ENCODE measurements at regions not wholly inside any gene's neighbourhood (a gene's known extent, or its start where the extent isn't known, plus 50 kb on each side); places are given as distances from the start of the nearest gene placed in this dataset.

DNA sequence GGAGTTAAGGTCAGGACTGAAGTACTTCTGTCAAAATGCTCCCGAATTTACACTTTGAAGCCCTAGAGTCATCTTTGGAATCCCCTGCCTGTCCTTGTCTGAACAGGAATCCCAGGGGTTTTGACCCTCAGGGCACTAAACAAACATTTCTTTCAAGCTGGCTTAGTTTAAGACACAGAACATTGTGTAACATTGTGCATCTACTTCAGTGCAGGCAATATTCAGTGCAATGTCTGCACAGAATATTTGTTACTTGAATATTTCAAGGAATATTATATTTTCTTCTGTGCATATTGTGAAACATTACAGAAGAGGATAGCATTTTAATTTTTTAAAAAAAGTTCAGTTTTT lies 763.4 kb downstream of the PCDH18 start:
- no peaks in the 10 kb centered on the region for H3K9me2 ChIP-seq (ENCODE audit: insufficient read depth)
- no peaks in the 10 kb centered on the region for H4K20me1 ChIP-seq (ENCODE audit: insufficient read depth)
- TF ChIP-seq, protein P1, sequence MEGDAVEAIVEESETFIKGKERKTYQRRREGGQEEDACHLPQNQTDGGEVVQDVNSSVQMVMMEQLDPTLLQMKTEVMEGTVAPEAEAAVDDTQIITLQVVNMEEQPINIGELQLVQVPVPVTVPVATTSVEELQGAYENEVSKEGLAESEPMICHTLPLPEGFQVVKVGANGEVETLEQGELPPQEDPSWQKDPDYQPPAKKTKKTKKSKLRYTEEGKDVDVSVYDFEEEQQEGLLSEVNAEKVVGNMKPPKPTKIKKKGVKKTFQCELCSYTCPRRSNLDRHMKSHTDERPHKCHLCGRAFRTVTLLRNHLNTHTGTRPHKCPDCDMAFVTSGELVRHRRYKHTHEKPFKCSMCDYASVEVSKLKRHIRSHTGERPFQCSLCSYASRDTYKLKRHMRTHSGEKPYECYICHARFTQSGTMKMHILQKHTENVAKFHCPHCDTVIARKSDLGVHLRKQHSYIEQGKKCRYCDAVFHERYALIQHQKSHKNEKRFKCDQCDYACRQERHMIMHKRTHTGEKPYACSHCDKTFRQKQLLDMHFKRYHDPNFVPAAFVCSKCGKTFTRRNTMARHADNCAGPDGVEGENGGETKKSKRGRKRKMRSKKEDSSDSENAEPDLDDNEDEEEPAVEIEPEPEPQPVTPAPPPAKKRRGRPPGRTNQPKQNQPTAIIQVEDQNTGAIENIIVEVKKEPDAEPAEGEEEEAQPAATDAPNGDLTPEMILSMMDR (conservative IDR thresholded peaks at IDR 0.05): no peak
- no peak for TF ChIP-seq EZH2 (IDR thresholded peaks at IDR 0.05; ENCODE audit: low read depth)
- no peaks in the 10 kb centered on the region for H3K9me3 ChIP-seq (ENCODE audit: insufficient read depth, low read depth)
- H3K36me3 ChIP-seq (ENCODE audit: low read depth): no peaks in the 10 kb centered on the region
- H3K27me3 ChIP-seq (ENCODE audit: insufficient read depth, low read depth): no peaks in the 10 kb centered on the region
- no peak overlapping the region for H2AFZ ChIP-seq
- ChIA-PET CTCF (no interaction called here), POLR2A (ENCODE audit: unreplicated experiment) (no interaction called here)
- H3K4me3 ChIP-seq: no peak overlapping the region
- H3K79me2 ChIP-seq (ENCODE audit: low read depth): no peaks in the 10 kb centered on the region
- no peaks in the 10 kb centered on the region for H3F3A ChIP-seq (ENCODE audit: insufficient read depth, low read depth)
- DNase-seq: no peak
- H3K4me1 ChIP-seq (replicated peaks; ENCODE audit: insufficient read depth): no peaks in the 10 kb centered on the region
- BruUV-seq (replicated peaks): no TSS peak
- no peak overlapping the region for H3K4me2 ChIP-seq
- intact Hi-C loops (cut with micrococcal nuclease; ENCODE audit: unreplicated experiment): no loop called here
- no peak overlapping the region for H3K27ac ChIP-seq

DNA sequence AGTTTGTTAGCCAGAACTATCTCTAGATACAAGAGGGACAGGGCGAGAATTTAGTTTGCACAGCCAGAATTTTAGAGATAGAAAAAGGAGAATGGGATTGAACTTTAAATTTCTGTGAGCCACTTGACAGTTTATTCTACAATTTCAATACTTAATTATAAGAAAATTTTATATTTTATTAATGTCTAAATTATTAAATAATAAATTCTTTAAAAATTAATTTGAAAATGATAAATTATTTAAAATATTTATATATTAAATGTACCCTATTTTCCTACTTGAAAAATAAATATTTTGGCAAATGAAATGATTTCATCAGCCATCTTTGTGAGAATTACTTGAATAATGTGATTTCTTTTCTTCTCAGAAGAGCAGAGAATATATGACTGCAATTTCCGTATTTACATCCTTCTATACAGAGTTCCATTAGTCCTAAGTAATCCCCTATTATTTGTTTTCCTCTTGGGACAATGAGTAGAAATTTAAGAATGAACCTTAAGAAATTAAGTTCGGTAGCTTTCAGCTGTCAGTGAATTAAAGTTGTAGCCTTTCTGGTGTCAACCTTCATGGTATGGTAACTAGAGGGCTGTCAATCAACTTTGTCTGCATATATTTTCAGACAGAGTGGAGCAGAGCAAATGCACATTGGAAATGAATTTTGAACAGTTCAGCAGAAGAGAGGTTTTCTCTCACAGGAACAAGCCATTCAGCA lies 763.9 kb downstream of the PCDH18 start:
- H3F3A ChIP-seq (ENCODE audit: insufficient read depth, low read depth): no peaks in the 10 kb centered on the region
- POLR2A ChIA-PET (ENCODE audit: unreplicated experiment): no interaction called here
- no peaks in the 10 kb centered on the region for H4K20me1 ChIP-seq (ENCODE audit: insufficient read depth)
- intact Hi-C loops (cut with micrococcal nuclease; ENCODE audit: unreplicated experiment): no loop called here
- no peaks in the 10 kb centered on the region for H3K79me2 ChIP-seq (ENCODE audit: low read depth)
- no peaks in the 10 kb centered on the region for H3K9me2 ChIP-seq (ENCODE audit: insufficient read depth)
- H3K4me1 ChIP-seq (replicated peaks; ENCODE audit: insufficient read depth): no peaks in the 10 kb centered on the region
- H3K4me3 ChIP-seq: no peak overlapping the region
- no peak overlapping the region for H2AFZ ChIP-seq
- DNase-seq: no peak
- H3K27ac ChIP-seq: no peak overlapping the region
- CTCF ChIA-PET: no interaction called here
- TF ChIP-seq, protein P1 (conservative IDR thresholded peaks at IDR 0.05): no peak
- TF ChIP-seq EZH2 (IDR thresholded peaks at IDR 0.05; ENCODE audit: low read depth): no peak
- no peaks in the 10 kb centered on the region for H3K36me3 ChIP-seq (ENCODE audit: low read depth)
- no peaks in the 10 kb centered on the region for H3K9me3 ChIP-seq (ENCODE audit: insufficient read depth, low read depth)
- no peaks in the 10 kb centered on the region for H3K27me3 ChIP-seq (ENCODE audit: insufficient read depth, low read depth)
- H3K4me2 ChIP-seq: no peak overlapping the region
- BruUV-seq (replicated peaks): no TSS peak

DNA sequence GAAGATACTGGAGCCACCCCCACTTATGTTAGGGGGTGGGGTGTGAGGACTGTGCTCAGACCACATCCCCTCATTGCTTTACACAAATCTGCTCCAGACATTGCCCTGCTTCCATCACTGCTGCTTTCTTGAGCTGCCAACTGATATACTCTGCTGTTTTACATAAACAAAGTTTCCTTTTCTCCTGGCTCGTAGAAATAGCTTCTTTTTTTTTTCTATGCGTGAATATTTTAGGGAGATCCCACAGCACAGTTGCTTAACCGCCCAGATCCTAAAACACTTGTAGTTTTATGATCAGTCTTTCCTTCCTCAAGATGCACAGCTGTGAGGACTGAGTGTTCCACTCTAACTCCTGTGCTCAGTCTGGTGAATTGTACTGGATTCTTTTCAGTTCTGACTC lies 768.4 kb downstream of the PCDH18 start:
- TF ChIP-seq, protein P1 (conservative IDR thresholded peaks at IDR 0.05): no peak
- TF ChIP-seq EZH2 (IDR thresholded peaks at IDR 0.05; ENCODE audit: low read depth): no peak
- no peak for DNase-seq
- no TSS peak for BruUV-seq (replicated peaks)

More for the DNA sequence above, 768.4 kb downstream of the PCDH18 start:
- CTCF ChIA-PET: no interaction called here
- no peaks in the 10 kb centered on the region for H3F3A ChIP-seq (ENCODE audit: insufficient read depth, low read depth)
- no peaks in the 10 kb centered on the region for H3K36me3 ChIP-seq (ENCODE audit: low read depth)
- no peaks in the 10 kb centered on the region for H3K27me3 ChIP-seq (ENCODE audit: insufficient read depth, low read depth)
- H3K79me2 ChIP-seq (ENCODE audit: low read depth): no peaks in the 10 kb centered on the region
- no peak overlapping the region for H3K27ac ChIP-seq
- H2AFZ ChIP-seq: no peak overlapping the region
- POLR2A ChIA-PET (ENCODE audit: unreplicated experiment): no interaction called here
- H3K4me2 ChIP-seq: no peak overlapping the region
- no peaks in the 10 kb centered on the region for H4K20me1 ChIP-seq (ENCODE audit: insufficient read depth)
- no peak overlapping the region for H3K4me3 ChIP-seq
- intact Hi-C loops (cut with micrococcal nuclease; ENCODE audit: unreplicated experiment): no loop called here
- no peaks in the 10 kb centered on the region for H3K9me3 ChIP-seq (ENCODE audit: insufficient read depth, low read depth)
- H3K9me2 ChIP-seq (ENCODE audit: insufficient read depth): no peaks in the 10 kb centered on the region
- H3K4me1 ChIP-seq (replicated peaks; ENCODE audit: insufficient read depth): no peaks in the 10 kb centered on the region

Data from PC-9 (cell line).